HepG2 (cell line): ENCODE measurements at regions not wholly inside any gene's neighbourhood (a gene's known extent, or its start where the extent isn't known, plus 50 kb on each side); places are given as distances from the start of the nearest gene placed in this dataset.

Source experiments
- ATAC-seq: fragments of 200-7000 bp; cut with Tn5 transposase; 3 replicates; pipeline ENCODE4 v1.9.1; 2020; ENCODE audit warnings: mild to moderate bottlenecking, moderate library complexity
- BruUV-seq: library from RNA; stranded (reverse); fragments of 400-500 nt; replicated peaks from 2 replicates; lab custom pipeline; 2021; lab: Mats Ljungman, UMichigan
- CTCF ChIA-PET: fragments of 300-600 bp; formaldehyde crosslinking; extraction: SDS; loops from one replicate; lab custom pipeline; 2021; ENCODE audit warnings: low total read pairs, inconsistent platforms, low intra/inter-chr PET ratio; lab: Yijun Ruan, JAX
- POLR2A ChIA-PET: fragments of 350-600 bp; sonication (Branson Sonifier 250); formaldehyde crosslinking; loops from one replicate; lab custom pipeline; 2020; ENCODE audit warnings: antibody characterized with exemption, inconsistent platforms; lab: Yijun Ruan, JAX
- DNase-seq: peaks from one replicate; pipeline ENCODE4 v3.0.0-alpha.2; 2015; ENCODE audit warnings: low spot score
- FAIRE-seq: peaks from 3 replicates; lab custom pipeline; 2011; peaks lifted over from hg19 to GRCh38; lab: Jason Lieb, UNC
- H2AFZ ChIP-seq: one replicate; pipeline ENCODE4 v1.6.1; 2011; ENCODE audit warnings: low read length, inconsistent platforms
- H3K27ac ChIP-seq: fragments of 300-600 bp; 3 replicates; pipeline ENCODE4 v1.8.0; 2011; ENCODE audit warnings: mixed run types, mild to moderate bottlenecking, mixed read lengths, low read length, inconsistent platforms; ENCODE audit not compliant: insufficient read depth; ENCODE audit errors: extremely low read length
- H3K27me3 ChIP-seq, 2 experiments: fragments of 200-600 bp in 1 of 2; 2 replicates in 1 of 2; 3 replicates in 1 of 2; pipeline versions ENCODE4 v1.6.0 to v1.8.0; 2011; ENCODE audit warnings: low read length in 2 of 2, mild to moderate bottlenecking in 2 of 2, moderate library complexity in 2 of 2, inconsistent platforms in 1 of 2; ENCODE audit not compliant: insufficient read depth in 2 of 2, control insufficient read depth in 1 of 2
- H3K36me3 ChIP-seq, 2 experiments: fragments of 200-600 bp in 1 of 2; replicated peaks in 1 of 2; 2 replicates in 1 of 2; 3 replicates in 1 of 2; pipeline versions ENCODE4 v1.5.1 to v1.8.0; 2011; ENCODE audit warnings: low read length in 2 of 2, inconsistent platforms in 1 of 2; ENCODE audit not compliant: insufficient read depth in 2 of 2, control insufficient read depth in 1 of 2
- H3K4me1 ChIP-seq: 2 replicates; pipeline ENCODE4 v1.5.1; 2012; ENCODE audit warnings: low read length, inconsistent platforms; ENCODE audit not compliant: insufficient read depth
- H3K4me2 ChIP-seq: 2 replicates; pipeline ENCODE4 v1.6.0; 2011; ENCODE audit warnings: low read depth, low read length, inconsistent platforms
- H3K4me3 ChIP-seq, 3 experiments: fragments of 200-600 bp in 1 of 3; sonication (generic), shearing (Covaris generic) in 1 of 3; replicated peaks in 1 of 3; 2 replicates each; pipeline ENCODE4 v1.5.1; 2011 to 2016; ENCODE audit warnings: low read length in 3 of 3, inconsistent platforms in 2 of 3, low read depth in 2 of 3, mild to moderate bottlenecking in 2 of 3, control low read depth in 1 of 3, mixed read lengths in 1 of 3; ENCODE audit not compliant: insufficient read depth in 1 of 3
- H3K79me2 ChIP-seq: one replicate; pipeline ENCODE4 v1.6.1; 2011; ENCODE audit warnings: low read length, inconsistent platforms; ENCODE audit not compliant: insufficient read depth
- H3K9ac ChIP-seq: 2 replicates; pipeline ENCODE4 v1.6.0; 2011; ENCODE audit warnings: mild to moderate bottlenecking, low read depth, low read length, inconsistent platforms; ENCODE audit not compliant: insufficient read depth
- H3K9me3 ChIP-seq: 2 replicates; pipeline ENCODE4 v1.5.1; 2012; ENCODE audit warnings: mild to moderate bottlenecking, low read length
- H4K20me1 ChIP-seq: 2 replicates; pipeline ENCODE4 v1.6.0; 2011; ENCODE audit warnings: inconsistent platforms, mild to moderate bottlenecking, low read length, moderate library complexity; ENCODE audit not compliant: insufficient read depth
- ATF1 ChIP-seq: IDR thresholded peaks from 2 replicates; pipeline ENCODE4 v1.6.1; 2016; ENCODE audit warnings: mild to moderate bottlenecking, control low read depth
- HNRNPK ChIP-seq: fragments of 200-400 bp; formaldehyde crosslinking; IDR thresholded peaks from 2 replicates; pipeline ENCODE4 v1.6.1; 2018; ENCODE audit warnings: low read length, low read depth, moderate library complexity, mild to moderate bottlenecking; ENCODE audit not compliant: poor library complexity, severe bottlenecking
- PCBP1 ChIP-seq: fragments of 200-400 bp; formaldehyde crosslinking; IDR thresholded peaks from 2 replicates; pipeline ENCODE4 v1.6.1; 2017; ENCODE audit warnings: mild to moderate bottlenecking, low read depth, low read length, borderline replicate concordance
- PCBP2 ChIP-seq: fragments of 200-400 bp; formaldehyde crosslinking; optimal IDR thresholded peaks from 2 replicates; pipeline ENCODE3; 2018; ENCODE audit warnings: low read length, low read depth; ENCODE audit not compliant: poor library complexity, severe bottlenecking
- ZFP90 ChIP-seq: sonication (generic); formaldehyde crosslinking; IDR thresholded peaks from 2 replicates; pipeline ENCODE4 v1.8.0; 2022; ENCODE audit warnings: missing genetic modification reagents, mild to moderate bottlenecking, inconsistent platforms, borderline replicate concordance
- ZNF3 ChIP-seq: IDR thresholded peaks from 2 replicates; pipeline ENCODE4 v1.7.0; 2017; ENCODE audit warnings: inconsistent platforms
- ZNF329 ChIP-seq: sonication (generic); formaldehyde crosslinking; IDR thresholded peaks from 2 replicates; pipeline ENCODE4 v1.9.0; 2021; ENCODE audit warnings: low read depth, mild to moderate bottlenecking, missing genetic modification reagents
- ZSCAN29 ChIP-seq: sonication (generic); formaldehyde crosslinking; conservative IDR thresholded peaks from 2 replicates; pipeline ENCODE4 v1.4.0; 2020; ENCODE audit warnings: mild to moderate bottlenecking, missing genetic modification reagents
- WGBS: methylation state at CpG from one replicate; pipeline ENCODE4 v1.1.6; 2017; ENCODE audit warnings: low lambda C conversion rate; 5-methylcytosine and 5-hydroxymethylcytosine counted together
- in situ Hi-C: cut with HindIII; loops from 2 replicates; pipeline ENCODE4 v1.10.0; 2017; ENCODE audit warnings: low pct_unique_long_range_greater_than_20kb; ENCODE audit not compliant: extremely low pct_ligation_motif_present
- intact Hi-C: fragments of 100-400 bp; cut with micrococcal nuclease; formaldehyde crosslinking; loops from one replicate; pipeline ENCODE4 v1.10.0; 2022; ENCODE audit not compliant: unreplicated experiment

GRCh38 chr6:168225471-168225911 lies 94.1 kb downstream of the DACT2 start:
- H3K4me3 ChIP-seq = no peak overlapping the region
- H4K20me1 ChIP-seq = no peaks in the 10 kb centered on the region
- H3K4me1 ChIP-seq = peaks cover 13% of the 10 kb centered on the region
- peaks cover 8 to 56% of the 10 kb centered on the region in 2 experiments; a peak in 4 of 5 replicates for H3K27me3 ChIP-seq
- intact Hi-C loops = no loop called here
- ChIA-PET CTCF (no interaction called here), POLR2A (no interaction called here)
- H2AFZ ChIP-seq = no peak overlapping the region
- no peak overlapping the region for H3K27ac ChIP-seq
- FAIRE-seq = no peak
- no peaks in the 10 kb centered on the region for H3K9me3 ChIP-seq
- no peak overlapping the region for H3K9ac ChIP-seq
- ATAC-seq = no peak
- no peaks in the 10 kb centered on the region for H3K79me2 ChIP-seq
- H3K36me3 ChIP-seq = no peaks in the 10 kb centered on the region
- BruUV-seq = no TSS peak
- TF ChIP-seq PCBP1 (0 out of 2 replicates have a peak, but pooled peaks have one; percentile 49), ZFP90 (CRISPR knock-in tag) (no peak), ZNF3 (CRISPR knock-in tag) (no peak), PCBP2 (peak; percentile 84), HNRNPK (peak; percentile 46)
- 44% methylated on average over 7 of the region's 7 CpGs for WGBS
- H3K4me2 ChIP-seq = no peak overlapping the region
- DNase-seq = no peak
- in situ Hi-C loops = no loop called here

- ChIA-PET POLR2A (no interaction called here), CTCF (no interaction called here)
- H3K9me3 ChIP-seq = no peaks in the 10 kb centered on the region
- H4K20me1 ChIP-seq = no peaks in the 10 kb centered on the region
- no peak overlapping the region for H3K9ac ChIP-seq
- H3K79me2 ChIP-seq = no peaks in the 10 kb centered on the region
- peaks cover 6 to 65% of the 10 kb centered on the region in 2 experiments; a peak in 4 of 5 replicates for H3K27me3 ChIP-seq
- intact Hi-C loops = no loop called here
- FAIRE-seq (no peak), ATAC-seq (no peak), DNase-seq (no peak)
- no TSS peak for BruUV-seq
- no peaks in the 10 kb centered on the region for H3K36me3 ChIP-seq
- H2AFZ ChIP-seq = no peak overlapping the region
- in situ Hi-C loops = no loop called here
- TF ChIP-seq ZNF329 (CRISPR knock-in tag) (peak; percentile 97), ATF1 (no peak), ZSCAN29 (CRISPR knock-in tag) (no peak)
- no peak overlapping the region for H3K27ac ChIP-seq
- no peak overlapping the region for H3K4me2 ChIP-seq
- 0% methylated on average over 1 of the region's 1 CpG for WGBS
- peaks cover 13% of the 10 kb centered on the region for H3K4me1 ChIP-seq
- H3K4me3 ChIP-seq = no peak overlapping the region
Measured at GRCh38 chr6:168223755-168224154, 95.8 kb downstream of the DACT2 start.
